HG03432 (cell line): ENCODE measurements at regions not wholly inside any gene's neighbourhood (a gene's known extent, or its start where the extent isn't known, plus 50 kb on each side); places are given as distances from the start of the nearest gene placed in this dataset.

Experiments used
- ATAC-seq: cut with Tn5 transposase; IDR thresholded peaks from one replicate; pipeline ENCODE4 v1.9.1; 2021; ENCODE audit warnings: mild to moderate bottlenecking, moderate library complexity; ENCODE audit not compliant: unreplicated experiment

- ATAC-seq: no peak
Observed at GRCh38 chr14:104318558-104319490, 180.4 kb downstream of the KIF26A start.

GRCh38 chr14:104319491-104320241 is 181.3 kb downstream of the KIF26A start:
- ATAC-seq: no peak

GRCh38 chr14:104320611-104321086 is 182.3 kb downstream of the KIF26A start:
- no peak for ATAC-seq

GRCh38 chr14:104321088-104321801 is 182.9 kb downstream of the KIF26A start:
- ATAC-seq: no peak

GRCh38 chr14:104321802-104322130 is 183.4 kb downstream of the KIF26A start:
- ATAC-seq: no peak

- ATAC-seq: no peak
Observed at GRCh38 chr14:104322531-104323366, 184.4 kb downstream of the KIF26A start.

- no peak for ATAC-seq
Observed at GRCh38 chr14:104323551-104324175, 185.3 kb downstream of the KIF26A start.

GRCh38 chr14:104326848-104327247 is 188.5 kb downstream of the KIF26A start:
- no peak for ATAC-seq

- no peak for ATAC-seq
Observed at GRCh38 chr14:104328607-104329006, 190.2 kb downstream of the KIF26A start.

GRCh38 chr14:104329793-104330192 is 191.4 kb downstream of the KIF26A start:
- no peak for ATAC-seq

GRCh38 chr14:104331871-104332605 is 193.7 kb downstream of the KIF26A start:
- no peak for ATAC-seq

GRCh38 chr14:104332634-104333270 is 194.4 kb downstream of the KIF26A start:
- no peak for ATAC-seq

- ATAC-seq: no peak
Observed at GRCh38 chr14:104333646-104334423, 195.4 kb downstream of the KIF26A start.

- no peak for ATAC-seq
Observed at GRCh38 chr14:104334424-104335161, 196.2 kb downstream of the KIF26A start.

- no peak for ATAC-seq
Observed at GRCh38 chr14:104335176-104335575, 196.8 kb downstream of the KIF26A start.

GRCh38 chr14:104335611-104336010 is 197.2 kb downstream of the KIF26A start:
- no peak for ATAC-seq

- no peak for ATAC-seq
Observed at GRCh38 chr14:104337351-104337750, 199.0 kb downstream of the KIF26A start.
